OCI-LY1 (cell line): ENCODE measurements at regions not wholly inside any gene's neighbourhood (a gene's known extent, or its start where the extent isn't known, plus 50 kb on each side); places are given as distances from the start of the nearest gene placed in this dataset.

Experiments
- H2AFZ ChIP-seq: fragments of 200-600 bp; sonication (generic), shearing (Covaris generic); 2 replicates; pipeline ENCODE4 v1.6.0; 2014; ENCODE audit warnings: antibody characterized with exemption, mild to moderate bottlenecking, low read length
- H3F3A ChIP-seq: fragments of 200-600 bp; sonication (generic), shearing (Covaris generic); 2 replicates; pipeline ENCODE4 v1.6.0; 2014; ENCODE audit warnings: mild to moderate bottlenecking, antibody characterized with exemption, low read length, moderate library complexity; ENCODE audit not compliant: insufficient read depth
- H3K27ac ChIP-seq: fragments of 200-600 bp; sonication (generic); 2 replicates; pipeline ENCODE4 v1.5.1; 2014; ENCODE audit warnings: low read length, mixed run types, mild to moderate bottlenecking, low read depth; ENCODE audit not compliant: poor library complexity, severe bottlenecking
- H3K27me3 ChIP-seq: fragments of 200-600 bp; sonication (generic); 2 replicates; pipeline ENCODE4 v1.6.0; 2014; ENCODE audit warnings: antibody characterized with exemption, mild to moderate bottlenecking, low read length, moderate library complexity; ENCODE audit not compliant: insufficient read depth
- H3K36me3 ChIP-seq: fragments of 200-600 bp; sonication (generic); 2 replicates; pipeline ENCODE4 v1.6.1; 2014; ENCODE audit warnings: mild to moderate bottlenecking, antibody characterized with exemption, low read length, moderate library complexity, mixed read lengths; ENCODE audit not compliant: insufficient read depth
- H3K4me1 ChIP-seq: fragments of 200-600 bp; sonication (generic); 2 replicates; pipeline ENCODE4 v1.5.1; 2014; ENCODE audit warnings: mild to moderate bottlenecking, low read length, moderate library complexity; ENCODE audit not compliant: insufficient read depth, severe bottlenecking
- H3K4me2 ChIP-seq: fragments of 200-600 bp; sonication (generic), shearing (Covaris generic); 2 replicates; pipeline ENCODE4 v1.6.1; 2014; ENCODE audit warnings: low read length
- H3K4me3 ChIP-seq: fragments of 200-600 bp; sonication (generic); 2 replicates; pipeline ENCODE4 v1.5.1; 2014; ENCODE audit warnings: low read length, low read depth, mild to moderate bottlenecking, mixed read lengths; ENCODE audit not compliant: poor library complexity, severe bottlenecking
- H3K79me2 ChIP-seq: fragments of 200-600 bp; shearing (Covaris generic); 2 replicates; pipeline ENCODE4 v1.6.1; 2016; ENCODE audit warnings: mixed run types, low read length, mixed read lengths; ENCODE audit not compliant: insufficient read depth
- H3K9ac ChIP-seq: fragments of 200-600 bp; sonication (generic), shearing (Covaris generic); 2 replicates; pipeline ENCODE4 v1.6.1; 2014; ENCODE audit warnings: mild to moderate bottlenecking, low read length, mixed read lengths
- H3K9me2 ChIP-seq: fragments of 200-600 bp; sonication (generic), shearing (Covaris generic); 2 replicates; pipeline ENCODE4 v1.6.1; 2014; ENCODE audit warnings: low read depth, mild to moderate bottlenecking, low read length, mixed read lengths
- H3K9me3 ChIP-seq: fragments of 200-600 bp; shearing (Covaris generic); 2 replicates; pipeline ENCODE4 v1.6.1; 2014; ENCODE audit warnings: low read length, mixed read lengths
- H4K20me1 ChIP-seq: fragments of 200-600 bp; sonication (generic), shearing (Covaris generic); 2 replicates; pipeline ENCODE4 v1.6.0; 2016; ENCODE audit warnings: mild to moderate bottlenecking, low read length; ENCODE audit not compliant: insufficient read depth
- CTCF ChIP-seq: fragments of 200-600 bp; sonication (generic), shearing (Covaris generic); IDR thresholded peaks from 2 replicates; pipeline ENCODE4 v1.5.1; 2017; ENCODE audit warnings: mild to moderate bottlenecking, antibody characterized with exemption, low read length, moderate library complexity, mixed read lengths
- EZH2 ChIP-seq: fragments of 200-600 bp; sonication (generic), shearing (Covaris generic); IDR thresholded peaks from 2 replicates; pipeline ENCODE4 v1.8.0; 2017; ENCODE audit warnings: borderline replicate concordance, mixed run types, mild to moderate bottlenecking, antibody characterized with exemption, low read length, moderate library complexity, mixed read lengths

GRCh38 chr18:24831871-24832665, 371.6 kb downstream of the HRH4 start:
- no peaks in the 10 kb centered on the region for H3K9me2 ChIP-seq
- no peaks in the 10 kb centered on the region for H3K27me3 ChIP-seq
- TF ChIP-seq CTCF: no peak
- no peak for TF ChIP-seq EZH2
- H3K27ac ChIP-seq: no peak overlapping the region
- H3K79me2 ChIP-seq: no peaks in the 10 kb centered on the region
- no peak overlapping the region for H3K4me2 ChIP-seq
- no peaks in the 10 kb centered on the region for H3K4me1 ChIP-seq
- H3K36me3 ChIP-seq: no peaks in the 10 kb centered on the region
- H3K9ac ChIP-seq: no peak overlapping the region
- H3K4me3 ChIP-seq: no peak overlapping the region
- H4K20me1 ChIP-seq: no peaks in the 10 kb centered on the region
- H3F3A ChIP-seq: no peaks in the 10 kb centered on the region
- no peak overlapping the region for H2AFZ ChIP-seq
- no peaks in the 10 kb centered on the region for H3K9me3 ChIP-seq

GRCh38 chr18:24835751-24836150, 375.3 kb downstream of the HRH4 start:
- H3K9ac ChIP-seq: no peak overlapping the region
- H3K36me3 ChIP-seq: no peaks in the 10 kb centered on the region
- no peaks in the 10 kb centered on the region for H3K79me2 ChIP-seq
- no peak overlapping the region for H2AFZ ChIP-seq
- H3K4me2 ChIP-seq: no peak overlapping the region
- TF ChIP-seq EZH2 (no peak), CTCF (no peak)
- H3K27ac ChIP-seq: no peak overlapping the region
- no peaks in the 10 kb centered on the region for H4K20me1 ChIP-seq
- H3F3A ChIP-seq: no peaks in the 10 kb centered on the region
- H3K27me3 ChIP-seq: no peaks in the 10 kb centered on the region
- H3K9me3 ChIP-seq: no peaks in the 10 kb centered on the region
- no peak overlapping the region for H3K4me3 ChIP-seq
- no peaks in the 10 kb centered on the region for H3K9me2 ChIP-seq
- H3K4me1 ChIP-seq: no peaks in the 10 kb centered on the region

- no peaks in the 10 kb centered on the region for H3K4me1 ChIP-seq
- no peaks in the 10 kb centered on the region for H3K79me2 ChIP-seq
- no peaks in the 10 kb centered on the region for H4K20me1 ChIP-seq
- no peak overlapping the region for H3K27ac ChIP-seq
- no peaks in the 10 kb centered on the region for H3F3A ChIP-seq
- TF ChIP-seq CTCF (no peak), EZH2 (no peak)
- no peaks in the 10 kb centered on the region for H3K9me3 ChIP-seq
- H3K4me3 ChIP-seq: no peak overlapping the region
- no peak overlapping the region for H2AFZ ChIP-seq
- no peak overlapping the region for H3K4me2 ChIP-seq
- no peaks in the 10 kb centered on the region for H3K36me3 ChIP-seq
- H3K27me3 ChIP-seq: no peaks in the 10 kb centered on the region
- no peaks in the 10 kb centered on the region for H3K9me2 ChIP-seq
- H3K9ac ChIP-seq: no peak overlapping the region
Observed at GRCh38 chr18:24837066-24837465, 376.6 kb downstream of the HRH4 start.
